Activated naive CD8-positive, alpha-beta T cell treated with anti-CD3 and anti-CD28 coated beads for 36 hours (primary cell): ENCODE measurements at regions not wholly inside any gene's neighbourhood (a gene's known extent, or its start where the extent isn't known, plus 50 kb on each side); places are given as distances from the start of the nearest gene placed in this dataset.
"Not testable (repeated sequence)": the region's sequence is repeated elsewhere in the genome, so short reads cannot be mapped to it uniquely, and the experiment has no call there.

Source experiments
- DNase-seq: peaks from one replicate; pipeline ENCODE4 v3.0.0; 2021
- H3K27ac Mint-ChIP-seq: one replicate; pipeline ENCODE4 v1.8.0; 2022; ENCODE audit warnings: mild to moderate bottlenecking, moderate library complexity, mixed read lengths
- H3K27me3 Mint-ChIP-seq: one replicate; pipeline ENCODE4 v1.8.0; 2022; ENCODE audit warnings: mild to moderate bottlenecking, mixed read lengths
- H3K36me3 Mint-ChIP-seq: one replicate; pipeline ENCODE4 v1.8.0; 2021; ENCODE audit warnings: mild to moderate bottlenecking, mixed read lengths
- H3K4me1 Mint-ChIP-seq: one replicate; pipeline ENCODE4 v1.8.0; 2021; ENCODE audit warnings: mixed read lengths
- H3K4me3 Mint-ChIP-seq: one replicate; pipeline ENCODE4 v1.8.0; 2022; ENCODE audit warnings: mild to moderate bottlenecking, moderate library complexity, mixed read lengths
- H3K9me3 Mint-ChIP-seq: one replicate; pipeline ENCODE4 v1.8.0; 2022; ENCODE audit warnings: mixed read lengths

GRCh38 chr13:103517768-103518102, 451.5 kb upstream of the SLC10A2 start:
- no peaks in the 10 kb centered on the region for H3K27me3 Mint-ChIP-seq
- H3K9me3 Mint-ChIP-seq = no peaks in the 10 kb centered on the region
- no peak overlapping the region for H3K27ac Mint-ChIP-seq
- no peak overlapping the region for H3K4me3 Mint-ChIP-seq
- H3K4me1 Mint-ChIP-seq = no peaks in the 10 kb centered on the region
- H3K36me3 Mint-ChIP-seq = no peaks in the 10 kb centered on the region
- no peak for DNase-seq

- Mint-ChIP-seq H3K27me3 (no peaks in the 10 kb centered on the region), H3K4me1 (no peaks in the 10 kb centered on the region), H3K9me3 (no peaks in the 10 kb centered on the region), H3K27ac (no peak overlapping the region), H3K4me3 (no peak overlapping the region), H3K36me3 (no peaks in the 10 kb centered on the region)
- DNase-seq = no peak
Measured at GRCh38 chr13:103517066-103517767, 451.0 kb upstream of the SLC10A2 start.

DNA sequence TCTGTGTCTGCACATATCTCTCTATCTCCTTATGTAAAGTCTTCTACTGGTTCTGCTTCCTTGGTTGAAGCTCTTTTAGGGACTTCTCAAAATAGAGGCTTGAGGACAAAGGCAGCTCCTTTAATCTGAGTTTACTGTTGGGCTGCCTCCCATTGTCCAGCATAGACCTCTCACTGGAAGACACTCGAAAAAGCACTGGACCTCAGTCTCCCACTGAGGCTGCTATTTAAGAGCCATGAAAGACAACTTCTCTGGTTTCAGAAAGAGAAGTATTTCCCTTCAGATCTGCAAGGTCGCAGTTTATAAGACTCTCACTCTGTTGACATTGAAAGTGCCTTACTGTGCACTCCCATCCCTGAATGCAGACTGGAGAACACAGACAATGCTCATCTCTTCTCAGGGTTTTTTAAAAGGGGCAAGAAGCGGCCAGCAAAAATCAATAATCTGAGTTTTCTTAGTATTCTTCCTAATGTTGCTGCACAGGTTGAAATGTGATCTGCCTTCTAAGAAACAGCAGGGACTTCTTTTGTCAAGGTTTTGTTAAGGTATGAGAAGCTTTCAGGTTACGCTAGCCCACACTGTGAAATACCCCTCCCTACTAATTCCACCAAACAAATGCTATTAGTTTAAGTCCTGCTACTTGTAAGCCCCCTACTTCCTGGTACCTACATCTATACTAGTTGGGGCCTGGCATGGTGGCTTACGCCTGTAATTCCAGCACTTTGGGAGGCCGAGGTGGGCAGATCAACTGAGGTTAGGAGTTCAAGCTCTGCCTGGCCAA, 450.0 kb upstream of the SLC10A2 start:
- H3K36me3 Mint-ChIP-seq = no peaks in the 10 kb centered on the region
- no peak overlapping the region for H3K27ac Mint-ChIP-seq
- no peaks in the 10 kb centered on the region for H3K27me3 Mint-ChIP-seq
- no peaks in the 10 kb centered on the region for H3K9me3 Mint-ChIP-seq
- H3K4me1 Mint-ChIP-seq = no peaks in the 10 kb centered on the region
- no peak for DNase-seq
- H3K4me3 Mint-ChIP-seq = no peak overlapping the region

DNA sequence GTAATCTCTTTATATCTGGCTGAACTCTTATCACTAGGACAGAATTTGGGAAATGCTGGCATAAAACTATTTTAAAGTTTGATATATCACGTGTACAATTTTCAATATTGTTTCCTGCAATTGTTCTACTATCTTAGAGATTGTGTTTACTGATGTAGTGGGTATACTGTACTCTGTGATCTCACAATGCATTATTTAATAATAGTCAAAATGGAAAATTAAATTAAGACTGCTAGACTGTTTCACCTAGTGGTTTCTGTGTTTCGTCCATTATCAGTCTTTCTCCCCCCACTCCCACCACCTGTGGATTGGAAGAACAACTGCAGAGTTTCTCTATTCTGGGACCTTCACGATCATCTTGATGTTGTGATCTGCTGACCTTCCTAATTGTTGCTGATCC, 449.2 kb upstream of the SLC10A2 start:
- Mint-ChIP-seq H3K36me3 (no peaks in the 10 kb centered on the region), H3K4me3 (no peak overlapping the region), H3K9me3 (no peaks in the 10 kb centered on the region), H3K27ac (no peak overlapping the region), H3K27me3 (no peaks in the 10 kb centered on the region), H3K4me1 (no peaks in the 10 kb centered on the region)
- DNase-seq = no peak

GRCh38 chr13:103514619-103515018, 448.4 kb upstream of the SLC10A2 start:
- Mint-ChIP-seq H3K9me3 (no peaks in the 10 kb centered on the region), H3K36me3 (no peaks in the 10 kb centered on the region), H3K4me1 (no peaks in the 10 kb centered on the region)

DNA sequence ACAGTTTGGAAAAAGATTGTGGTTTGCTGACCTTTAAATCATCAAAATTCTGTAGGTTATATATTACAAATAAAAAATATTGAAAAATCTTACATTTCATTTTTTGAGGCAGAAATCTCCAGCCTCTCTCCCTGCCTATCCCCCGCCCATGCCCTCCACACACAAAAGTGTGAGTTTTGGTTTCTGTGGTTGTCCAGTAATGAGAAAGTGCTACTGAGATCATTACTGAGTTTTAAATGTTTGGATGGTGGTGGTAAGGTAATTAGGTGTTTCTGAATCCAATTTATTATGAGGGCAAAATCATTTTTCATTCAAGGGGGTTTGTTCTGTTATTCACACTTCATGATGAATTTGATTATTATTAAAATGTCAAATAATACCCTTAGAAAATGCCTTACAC, 448.0 kb upstream of the SLC10A2 start:
- no peaks in the 10 kb centered on the region for H3K27me3 Mint-ChIP-seq
- H3K4me1 Mint-ChIP-seq = no peaks in the 10 kb centered on the region
- H3K4me3 Mint-ChIP-seq = no peak overlapping the region
- H3K9me3 Mint-ChIP-seq = no peaks in the 10 kb centered on the region
- no peak for DNase-seq
- no peak overlapping the region for H3K27ac Mint-ChIP-seq
- H3K36me3 Mint-ChIP-seq = no peaks in the 10 kb centered on the region

More at GRCh38 chr13:103514619-103515018, 448.4 kb upstream of the SLC10A2 start:
- Mint-ChIP-seq H3K27ac (no peak overlapping the region), H3K27me3 (no peaks in the 10 kb centered on the region), H3K4me3 (no peak overlapping the region)
- no peak for DNase-seq

DNA sequence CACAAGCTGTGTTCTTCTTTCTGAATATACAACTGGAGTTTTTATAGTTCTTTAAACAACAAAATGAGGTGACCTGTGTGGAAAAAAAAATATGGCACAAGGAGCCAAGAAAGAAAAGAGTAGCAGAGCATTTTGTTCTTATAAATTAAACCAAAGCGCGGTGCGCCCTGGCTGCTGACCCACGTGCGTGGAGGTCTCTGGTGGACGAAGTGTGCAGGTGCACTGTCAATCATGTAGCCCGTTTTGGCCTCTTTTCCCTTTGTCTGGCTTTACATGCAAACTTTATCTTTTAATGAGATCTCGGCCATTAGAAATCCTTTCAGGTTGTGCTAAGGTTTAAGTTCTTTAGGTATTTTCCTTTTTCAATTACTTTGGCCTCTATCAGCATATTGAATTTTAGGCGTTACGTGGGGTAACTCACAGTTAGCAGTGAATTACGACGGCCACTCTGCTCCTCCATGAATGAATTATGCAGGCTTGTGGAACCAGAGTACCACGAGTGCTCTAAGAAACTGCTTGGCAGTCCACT, 443.9 kb upstream of the SLC10A2 start:
- Mint-ChIP-seq H3K27me3 (no peaks in the 10 kb centered on the region), H3K36me3 (no peaks in the 10 kb centered on the region), H3K4me3 (no peak overlapping the region), H3K27ac (no peak overlapping the region), H3K9me3 (peaks cover 7% of the 10 kb centered on the region), H3K4me1 (no peaks in the 10 kb centered on the region)
- DNase-seq = no peak

DNA sequence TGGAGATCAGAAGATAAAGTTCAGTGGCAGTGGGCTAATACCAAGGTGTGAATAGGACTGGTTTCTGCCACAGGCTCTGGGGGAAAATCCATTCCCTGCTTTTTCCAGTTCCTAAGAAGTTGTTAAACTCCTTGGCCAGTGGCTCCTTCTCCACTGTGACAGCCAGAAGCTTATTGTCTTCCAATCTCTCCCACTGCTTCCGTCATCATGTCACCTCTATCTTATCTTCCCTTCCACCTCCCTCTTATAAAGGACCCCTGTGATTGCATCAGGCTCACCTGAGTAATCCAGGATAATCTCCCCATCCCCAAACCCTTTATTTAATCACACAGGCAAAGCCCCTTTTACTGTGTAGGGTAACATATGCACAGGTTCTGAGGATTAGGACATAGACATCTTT, 431.2 kb upstream of the SLC10A2 start:
- H3K9me3 Mint-ChIP-seq = peaks cover 8% of the 10 kb centered on the region
- no peaks in the 10 kb centered on the region for H3K27me3 Mint-ChIP-seq
- no peaks in the 10 kb centered on the region for H3K36me3 Mint-ChIP-seq
- H3K27ac Mint-ChIP-seq = no peak overlapping the region
- H3K4me3 Mint-ChIP-seq = no peak overlapping the region
- no peak for DNase-seq
- H3K4me1 Mint-ChIP-seq = no peaks in the 10 kb centered on the region

DNA sequence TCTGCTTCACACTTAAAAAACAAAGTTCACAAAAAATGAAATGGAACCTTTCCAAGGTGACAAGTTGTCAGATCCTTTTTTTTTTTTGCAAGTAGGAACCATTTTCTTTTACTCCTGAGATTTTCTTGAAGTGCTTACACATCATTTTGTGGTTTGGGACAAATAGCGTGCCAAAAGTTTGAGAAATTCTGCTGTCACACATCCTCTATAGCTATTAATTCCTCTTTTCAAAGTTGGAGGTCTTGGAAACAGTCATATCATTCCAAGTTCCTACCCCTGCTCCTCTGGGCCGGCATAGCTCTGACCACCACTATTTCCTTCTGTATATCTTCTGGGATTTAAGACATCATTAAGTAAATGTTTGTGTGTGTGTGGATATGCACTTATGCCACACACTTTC, 421.6 kb upstream of the SLC10A2 start:
- Mint-ChIP-seq H3K27me3 (no peaks in the 10 kb centered on the region), H3K36me3 (no peaks in the 10 kb centered on the region), H3K9me3 (peaks cover 4% of the 10 kb centered on the region), H3K4me1 (no peaks in the 10 kb centered on the region), H3K4me3 (no peak overlapping the region), H3K27ac (no peak overlapping the region)
- no peak for DNase-seq

DNA sequence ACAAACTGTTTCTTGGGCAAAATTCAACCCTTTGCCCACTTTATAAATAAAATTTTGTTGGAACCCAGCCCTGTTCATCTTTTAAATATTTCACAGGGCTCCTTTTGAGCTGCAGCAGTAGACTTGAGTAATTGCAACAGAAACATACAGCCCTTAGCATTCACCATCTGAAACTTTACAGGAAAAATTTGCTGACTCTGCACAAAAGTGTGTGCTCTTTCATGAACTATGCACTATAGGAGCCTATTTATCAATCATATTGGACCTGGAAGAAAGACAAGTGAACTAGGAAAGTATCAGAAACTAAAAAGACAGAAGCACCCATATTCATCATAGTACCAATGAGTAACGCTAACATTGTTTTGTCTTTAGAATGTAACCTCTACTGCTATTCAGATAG, 406.9 kb upstream of the SLC10A2 start:
- no peak overlapping the region for H3K4me3 Mint-ChIP-seq
- no peaks in the 10 kb centered on the region for H3K4me1 Mint-ChIP-seq
- no peaks in the 10 kb centered on the region for H3K36me3 Mint-ChIP-seq
- H3K27me3 Mint-ChIP-seq = no peaks in the 10 kb centered on the region
- no peak overlapping the region for H3K27ac Mint-ChIP-seq
- DNase-seq = no peak
- H3K9me3 Mint-ChIP-seq = peaks cover 3% of the 10 kb centered on the region

DNA sequence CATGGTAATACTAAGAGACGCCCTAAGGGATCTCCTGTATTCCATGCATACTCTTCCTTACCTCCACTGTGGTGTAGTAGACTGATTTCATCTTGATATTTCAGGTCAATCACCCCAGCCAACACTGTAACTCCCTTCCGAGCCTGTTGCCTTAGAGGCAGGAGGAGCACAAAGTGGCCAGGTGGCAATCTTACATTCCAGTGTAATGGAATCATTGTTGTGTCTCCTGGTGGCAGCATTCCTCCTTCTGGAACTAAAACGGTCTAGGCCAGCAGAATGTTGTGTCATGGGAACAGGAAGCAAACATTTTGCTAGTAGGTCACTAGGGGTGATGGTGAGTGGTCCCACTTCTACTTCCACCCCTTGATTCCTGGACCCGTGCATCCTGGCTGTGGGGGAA, 405.7 kb upstream of the SLC10A2 start:
- Mint-ChIP-seq H3K36me3 (no peaks in the 10 kb centered on the region), H3K27ac (no peak overlapping the region), H3K4me3 (no peak overlapping the region), H3K9me3 (peaks cover 3% of the 10 kb centered on the region), H3K4me1 (no peaks in the 10 kb centered on the region), H3K27me3 (no peaks in the 10 kb centered on the region)
- no peak for DNase-seq

- no peaks in the 10 kb centered on the region for H3K4me1 Mint-ChIP-seq
- no peak for DNase-seq
- no peaks in the 10 kb centered on the region for H3K27me3 Mint-ChIP-seq
- no peak overlapping the region for H3K4me3 Mint-ChIP-seq
- H3K27ac Mint-ChIP-seq = no peak overlapping the region
- peaks cover 3% of the 10 kb centered on the region for H3K9me3 Mint-ChIP-seq
- no peaks in the 10 kb centered on the region for H3K36me3 Mint-ChIP-seq
Measured at GRCh38 chr13:103469771-103470170, 403.6 kb upstream of the SLC10A2 start.

GRCh38 chr13:103466761-103467160, 400.5 kb upstream of the SLC10A2 start:
- peaks cover under 1% of the 10 kb centered on the region for H3K9me3 Mint-ChIP-seq
- no peaks in the 10 kb centered on the region for H3K4me1 Mint-ChIP-seq
- no peak overlapping the region for H3K4me3 Mint-ChIP-seq
- no peak for DNase-seq
- no peak overlapping the region for H3K27ac Mint-ChIP-seq
- no peaks in the 10 kb centered on the region for H3K27me3 Mint-ChIP-seq
- H3K36me3 Mint-ChIP-seq = no peaks in the 10 kb centered on the region

- not testable (repeated sequence) for DNase-seq, H3K27me3 Mint-ChIP-seq, H3K4me1 Mint-ChIP-seq, H3K4me3 Mint-ChIP-seq, H3K36me3 Mint-ChIP-seq, H3K27ac Mint-ChIP-seq, H3K9me3 Mint-ChIP-seq
Measured at GRCh38 chr13:103460246-103460645, 394.0 kb upstream of the SLC10A2 start.

DNA sequence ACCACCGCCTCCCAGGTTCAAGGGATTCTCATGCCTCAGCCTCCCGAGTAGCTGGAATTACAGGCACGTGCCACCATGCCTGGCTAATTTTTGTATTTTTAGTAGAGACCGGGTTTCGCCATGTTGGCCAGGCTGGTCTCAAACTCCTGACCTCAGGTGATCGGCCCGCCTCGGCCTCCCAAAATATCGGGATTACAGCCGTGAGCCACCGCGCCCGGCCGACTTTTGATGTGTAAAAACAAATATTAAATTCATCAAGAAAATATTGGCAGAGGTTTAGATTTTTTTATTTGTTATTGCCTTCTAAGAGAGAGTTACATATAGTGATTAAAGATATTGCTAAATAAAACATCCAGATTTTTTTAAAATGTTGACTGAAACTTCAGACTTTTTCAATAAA, 390.8 kb upstream of the SLC10A2 start:
- not testable (repeated sequence) for H3K36me3 Mint-ChIP-seq, H3K27me3 Mint-ChIP-seq, DNase-seq, H3K27ac Mint-ChIP-seq, H3K9me3 Mint-ChIP-seq, H3K4me3 Mint-ChIP-seq, H3K4me1 Mint-ChIP-seq

GRCh38 chr13:103451656-103452055, 385.4 kb upstream of the SLC10A2 start:
- Mint-ChIP-seq H3K27me3 (no peaks in the 10 kb centered on the region), H3K9me3 (no peaks in the 10 kb centered on the region)
- DNase-seq = no peak

More at GRCh38 chr13:103451656-103452055, 385.4 kb upstream of the SLC10A2 start:
- Mint-ChIP-seq H3K4me3 (no peak overlapping the region), H3K27ac (no peak overlapping the region), H3K36me3 (no peaks in the 10 kb centered on the region), H3K4me1 (no peaks in the 10 kb centered on the region)
